D721Med (cell line): ENCODE measurements at regions not wholly inside any gene's neighbourhood (a gene's known extent, or its start where the extent isn't known, plus 50 kb on each side); places are given as distances from the start of the nearest gene placed in this dataset.

Experiments
- DNase-seq: peaks from one replicate; pipeline ENCODE4 v3.0.0; 2011; ENCODE audit warnings: low spot score; ENCODE audit not compliant: insufficient read length
- FAIRE-seq: peaks from 2 replicates; lab custom pipeline; 2011; peaks lifted over from hg19 to GRCh38; lab: Jason Lieb, UNC
- TF ChIP-seq, protein P1 (sequence below): IDR thresholded peaks from 2 replicates; pipeline ENCODE4 v1.5.1; 2012; ENCODE audit warnings: mild to moderate bottlenecking, control low read depth; ENCODE audit not compliant: insufficient read depth; ENCODE audit errors: missing control alignments

DNA sequence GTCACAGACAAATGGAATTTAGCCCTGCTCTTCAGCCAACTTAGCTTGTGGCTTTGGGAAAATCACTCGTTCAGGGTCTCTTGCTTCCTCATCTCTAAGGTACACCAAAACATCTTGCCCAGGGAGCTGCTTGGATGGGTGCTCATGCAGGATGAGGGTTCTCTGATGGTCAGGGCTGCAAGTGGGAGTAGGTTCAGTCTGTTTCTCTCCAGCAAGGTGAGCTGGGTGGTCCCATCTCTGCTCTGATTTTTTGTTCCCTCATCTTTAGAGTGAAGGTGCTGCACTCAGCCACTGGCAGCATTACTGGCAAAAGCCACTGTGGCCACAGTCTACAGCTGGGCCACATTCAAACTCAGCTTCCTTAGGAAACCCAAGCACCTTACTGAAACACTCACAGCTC, 149.9 kb upstream of the GPR26 start:
- no peak for FAIRE-seq
- DNase-seq: no peak

DNA sequence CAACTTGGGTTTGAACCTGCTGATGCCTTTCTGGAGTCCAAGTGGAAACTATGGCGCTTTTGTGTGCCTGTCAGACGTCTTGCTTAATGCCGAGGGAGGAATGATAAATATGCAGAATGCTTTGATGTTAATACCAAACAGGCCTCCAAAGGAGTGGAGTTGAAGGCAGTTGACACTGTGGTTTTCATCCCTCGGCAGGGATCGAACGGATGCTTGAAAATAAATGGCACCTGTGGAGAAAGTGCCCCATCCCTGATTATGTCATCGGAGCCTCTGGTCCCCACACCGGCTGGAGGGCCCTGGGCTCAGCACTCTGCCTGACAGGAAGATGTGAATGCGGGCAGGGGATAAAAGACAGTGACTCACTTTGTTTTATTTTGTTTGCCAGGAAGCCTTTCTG, 148.7 kb upstream of the GPR26 start:
- DNase-seq (no peak), FAIRE-seq (no peak)
- TF ChIP-seq, protein P1, sequence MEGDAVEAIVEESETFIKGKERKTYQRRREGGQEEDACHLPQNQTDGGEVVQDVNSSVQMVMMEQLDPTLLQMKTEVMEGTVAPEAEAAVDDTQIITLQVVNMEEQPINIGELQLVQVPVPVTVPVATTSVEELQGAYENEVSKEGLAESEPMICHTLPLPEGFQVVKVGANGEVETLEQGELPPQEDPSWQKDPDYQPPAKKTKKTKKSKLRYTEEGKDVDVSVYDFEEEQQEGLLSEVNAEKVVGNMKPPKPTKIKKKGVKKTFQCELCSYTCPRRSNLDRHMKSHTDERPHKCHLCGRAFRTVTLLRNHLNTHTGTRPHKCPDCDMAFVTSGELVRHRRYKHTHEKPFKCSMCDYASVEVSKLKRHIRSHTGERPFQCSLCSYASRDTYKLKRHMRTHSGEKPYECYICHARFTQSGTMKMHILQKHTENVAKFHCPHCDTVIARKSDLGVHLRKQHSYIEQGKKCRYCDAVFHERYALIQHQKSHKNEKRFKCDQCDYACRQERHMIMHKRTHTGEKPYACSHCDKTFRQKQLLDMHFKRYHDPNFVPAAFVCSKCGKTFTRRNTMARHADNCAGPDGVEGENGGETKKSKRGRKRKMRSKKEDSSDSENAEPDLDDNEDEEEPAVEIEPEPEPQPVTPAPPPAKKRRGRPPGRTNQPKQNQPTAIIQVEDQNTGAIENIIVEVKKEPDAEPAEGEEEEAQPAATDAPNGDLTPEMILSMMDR: no peak

More for the DNA sequence above, 149.9 kb upstream of the GPR26 start:
- TF ChIP-seq, protein P1: no peak

DNA sequence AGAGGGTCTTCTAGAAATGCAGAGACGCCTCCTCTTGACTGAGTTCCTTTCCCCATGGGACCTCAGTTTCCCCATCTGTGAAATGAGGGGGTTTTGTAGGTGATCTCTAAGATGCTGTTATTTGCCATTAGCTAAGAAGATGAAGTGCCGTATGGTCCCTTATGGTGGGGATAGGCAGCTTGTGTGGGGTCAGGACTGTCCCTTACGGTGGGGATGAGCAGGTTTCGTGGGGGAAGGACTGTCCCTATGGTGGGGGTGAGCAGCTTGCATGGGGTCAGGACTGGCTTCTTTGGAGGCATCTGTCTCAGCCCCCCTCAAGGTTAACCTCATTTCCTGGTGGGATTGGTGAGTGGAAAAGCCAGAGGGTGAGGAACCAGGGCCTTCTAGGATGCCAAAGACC, 148.3 kb upstream of the GPR26 start:
- DNase-seq: no peak
- FAIRE-seq: no peak
- TF ChIP-seq, protein P1: no peak

DNA sequence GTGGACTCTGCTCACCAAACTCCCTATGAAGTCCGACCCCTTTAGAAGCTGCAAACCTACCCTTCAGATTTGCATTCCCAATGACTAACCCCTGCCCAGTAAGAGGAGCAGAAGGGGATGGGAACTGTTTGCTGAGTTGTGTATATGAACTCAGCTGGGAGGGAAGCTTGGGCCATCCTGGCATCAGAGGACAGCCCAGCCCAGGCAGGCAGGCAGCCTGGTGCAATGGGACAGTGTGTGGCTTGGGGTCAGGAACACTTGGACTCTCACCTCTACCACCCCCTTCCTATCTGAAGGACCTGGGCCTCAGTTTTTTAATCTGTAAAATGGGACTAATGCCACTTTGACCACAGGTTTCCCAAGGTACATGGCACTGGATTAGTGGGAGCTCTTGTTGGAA, 147.4 kb upstream of the GPR26 start:
- TF ChIP-seq, protein P1: no peak
- no peak for FAIRE-seq

DNA sequence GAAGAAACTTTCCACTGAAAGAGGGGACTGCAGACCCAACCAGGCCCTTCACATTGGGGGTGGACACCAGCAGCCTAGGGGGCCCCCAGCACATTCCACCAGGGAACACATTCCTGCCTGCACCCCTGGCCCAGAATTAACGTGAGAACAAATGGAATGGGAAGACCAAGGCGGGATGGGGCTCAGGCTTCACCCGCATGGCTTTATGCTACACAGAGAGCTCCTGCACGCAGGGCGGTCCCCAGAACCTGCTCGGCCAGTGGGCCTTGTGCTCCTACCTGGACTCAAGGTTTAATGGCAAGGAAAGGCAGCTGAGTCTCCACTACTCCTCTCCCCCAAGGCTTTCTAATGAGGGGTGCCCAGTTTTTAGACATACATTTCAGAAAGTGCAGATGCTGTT, 146.3 kb upstream of the GPR26 start:
- TF ChIP-seq, protein P1: no peak
- no peak for DNase-seq
- FAIRE-seq: no peak

More for the DNA sequence above, 147.4 kb upstream of the GPR26 start:
- no peak for DNase-seq

DNA sequence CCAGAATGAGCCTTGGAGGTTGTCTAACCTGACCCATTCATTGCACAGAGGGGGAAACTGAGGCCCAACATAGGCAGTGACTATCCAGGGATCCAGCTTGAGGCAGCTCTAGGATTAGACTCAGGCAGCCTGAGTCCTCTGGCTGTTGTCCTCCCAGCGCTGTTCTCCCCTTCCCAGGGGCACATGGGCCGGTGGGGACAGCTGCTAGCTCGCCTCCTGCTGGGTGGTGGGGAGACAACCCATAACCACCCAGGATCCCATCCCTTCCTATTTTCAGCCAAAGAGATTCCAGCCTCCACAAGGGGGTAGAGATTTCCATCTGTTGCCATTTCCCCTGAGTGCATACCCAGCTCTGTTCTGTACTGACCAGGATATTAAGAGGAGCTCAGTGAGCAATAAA, 145.1 kb upstream of the GPR26 start:
- TF ChIP-seq, protein P1: no peak

DNA sequence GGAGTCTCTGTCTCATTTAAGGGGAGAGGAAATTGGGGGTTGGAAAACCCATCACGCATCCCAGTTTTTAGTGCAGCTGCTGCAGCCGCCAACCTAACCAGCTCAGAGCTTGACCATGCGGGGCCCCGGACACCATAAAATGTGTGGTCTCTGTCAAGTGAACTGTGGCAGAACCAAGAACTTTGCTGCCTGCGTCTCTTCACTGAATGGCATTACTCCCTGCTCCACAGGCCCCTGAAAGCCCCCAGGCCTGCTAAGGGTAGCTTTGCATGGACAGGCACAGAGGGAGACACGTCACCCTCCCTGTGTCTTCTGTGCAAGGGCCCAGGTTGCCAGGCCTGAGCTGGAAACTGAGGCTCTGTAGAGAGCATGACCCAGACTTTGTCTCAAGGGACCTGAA, 144.6 kb upstream of the GPR26 start:
- DNase-seq (no peak), FAIRE-seq (no peak)
- TF ChIP-seq, protein P1: no peak

More for the DNA sequence above, 145.1 kb upstream of the GPR26 start:
- FAIRE-seq (no peak), DNase-seq (no peak)
